Tibial nerve (tissue), 3 donors: ENCODE measurements at regions not wholly inside any gene's neighbourhood (a gene's known extent, or its start where the extent isn't known, plus 50 kb on each side); places are given as distances from the start of the nearest gene placed in this dataset.

Experiments
- CTCF ChIP-seq, 5 experiments: fragments of 200-600 bp in 3 of 5; fragments of 450-650 bp in 2 of 5; sonication (generic) in 3 of 5; IDR thresholded peaks; one replicate each; pipeline ENCODE4 v1.5.1; 2016 to 2019; ENCODE audit warnings: antibody characterized with exemption in 5 of 5, mild to moderate bottlenecking in 3 of 5, moderate library complexity in 2 of 5
- POLR2A ChIP-seq, 2 donors: fragments of 450-650 bp; IDR thresholded peaks; one replicate each; pipeline ENCODE4 v1.6.1; 2017; ENCODE audit warnings: antibody characterized with exemption in 2 of 2, mild to moderate bottlenecking in 2 of 2, moderate library complexity in 2 of 2

GRCh38 chr13:22707946-22708345 is 472.8 kb upstream of the SGCG start:
- TF ChIP-seq POLR2A (IDR thresholded peaks at IDR 0.05) = no peak
- no peak for TF ChIP-seq CTCF (IDR thresholded peaks at IDR 0.05)
